Nephron progenitor cell (in vitro differentiated cells): ENCODE measurements at regions not wholly inside any gene's neighbourhood (a gene's known extent, or its start where the extent isn't known, plus 50 kb on each side); places are given as distances from the start of the nearest gene placed in this dataset.

Experiments
- DNase-seq: peaks from one replicate; pipeline ENCODE4 v3.0.0; 2021
- H3K27ac Mint-ChIP-seq: 2 replicates; pipeline ENCODE4 v1.8.0; 2021; ENCODE audit warnings: mild to moderate bottlenecking, moderate library complexity, mixed read lengths
- H3K27me3 Mint-ChIP-seq: 2 replicates; pipeline ENCODE4 v1.8.0; 2021; ENCODE audit warnings: mild to moderate bottlenecking, low read depth, mixed read lengths; ENCODE audit not compliant: poor library complexity
- H3K36me3 Mint-ChIP-seq: 2 replicates; pipeline ENCODE4 v1.8.0; 2021; ENCODE audit warnings: low read depth, mixed read lengths
- H3K4me1 Mint-ChIP-seq: 2 replicates; pipeline ENCODE4 v1.8.0; 2021; ENCODE audit warnings: mixed read lengths
- H3K4me3 Mint-ChIP-seq: 2 replicates; pipeline ENCODE4 v1.8.0; 2021; ENCODE audit warnings: mild to moderate bottlenecking, moderate library complexity, mixed read lengths
- H3K9me3 Mint-ChIP-seq: 2 replicates; pipeline ENCODE4 v1.8.0; 2021; ENCODE audit warnings: mild to moderate bottlenecking, moderate library complexity, mixed read lengths
- CTCF ChIP-seq: fragments of 200-600 bp; sonication (generic); IDR thresholded peaks from 2 replicates; pipeline ENCODE4 v1.5.0; 2021; ENCODE audit warnings: antibody characterized with exemption

GRCh38 chr15:70171256-70171886, 73.7 kb upstream of the TLE3 start:
- TF ChIP-seq CTCF, result no peak
- Mint-ChIP-seq H3K9me3 (no peaks in the 10 kb centered on the region), H3K27ac (no peak overlapping the region), H3K36me3 (no peaks in the 10 kb centered on the region), H3K27me3 (peaks cover 22% of the 10 kb centered on the region), H3K4me3 (no peak overlapping the region), H3K4me1 (peaks cover 23% of the 10 kb centered on the region)
- DNase-seq, result no peak

- no peak for DNase-seq
- peaks cover 29% of the 10 kb centered on the region for H3K27me3 Mint-ChIP-seq
Measured at GRCh38 chr15:70170096-70170699, 72.5 kb upstream of the TLE3 start.

GRCh38 chr15:70169147-70169546, 71.4 kb upstream of the TLE3 start:
- Mint-ChIP-seq H3K9me3 (no peaks in the 10 kb centered on the region), H3K36me3 (no peaks in the 10 kb centered on the region), H3K27me3 (peaks cover 27% of the 10 kb centered on the region)

More at GRCh38 chr15:70170096-70170699, 72.5 kb upstream of the TLE3 start:
- H3K36me3 Mint-ChIP-seq, result no peaks in the 10 kb centered on the region
- no peak overlapping the region for H3K27ac Mint-ChIP-seq
- H3K9me3 Mint-ChIP-seq, result no peaks in the 10 kb centered on the region
- H3K4me1 Mint-ChIP-seq, result peaks cover 35% of the 10 kb centered on the region
- H3K4me3 Mint-ChIP-seq, result no peak overlapping the region
- no peak for TF ChIP-seq CTCF

GRCh38 chr15:70167155-70167554, 69.4 kb upstream of the TLE3 start:
- Mint-ChIP-seq H3K36me3 (no peaks in the 10 kb centered on the region), H3K27ac (no peak overlapping the region), H3K4me3 (no peak overlapping the region), H3K27me3 (peaks cover 19% of the 10 kb centered on the region), H3K9me3 (no peaks in the 10 kb centered on the region), H3K4me1 (peaks cover 49% of the 10 kb centered on the region)
- no peak for TF ChIP-seq CTCF
- no peak for DNase-seq

More at GRCh38 chr15:70169147-70169546, 71.4 kb upstream of the TLE3 start:
- no peak overlapping the region for H3K27ac Mint-ChIP-seq
- H3K4me3 Mint-ChIP-seq, result no peak overlapping the region
- no peak for DNase-seq
- H3K4me1 Mint-ChIP-seq, result peaks cover 41% of the 10 kb centered on the region
- no peak for TF ChIP-seq CTCF

GRCh38 chr15:70166506-70167087, 68.9 kb upstream of the TLE3 start:
- TF ChIP-seq CTCF, result no peak
- Mint-ChIP-seq H3K27me3 (peaks cover 23% of the 10 kb centered on the region), H3K4me1 (peaks cover 51% of the 10 kb centered on the region), H3K4me3 (no peak overlapping the region), H3K36me3 (no peaks in the 10 kb centered on the region), H3K9me3 (no peaks in the 10 kb centered on the region), H3K27ac (peak overlapping the region; percentile 75)
- DNase-seq, result no peak
